Activated T-helper 2 cell treated with anti-CD3 and anti-CD28 coated beads, Interferon-gamma antibody, Interleukin-2, Interleukin-4, amounts not matched to agents 10 μg/mL and 5 μg/mL and 100 μg/mL, durations not matched to agents 14 hours and 24 hours and 36 hours (primary cell): ENCODE measurements at regions not wholly inside any gene's neighbourhood (a gene's known extent, or its start where the extent isn't known, plus 50 kb on each side); places are given as distances from the start of the nearest gene placed in this dataset.

Source experiments
- DNase-seq: peaks from one replicate; pipeline ENCODE4 v3.0.0; 2021; ENCODE audit warnings: low spot score
- H3K27ac Mint-ChIP-seq: one replicate; pipeline ENCODE4 v1.8.0; 2021; ENCODE audit warnings: mixed read lengths
- H3K27me3 Mint-ChIP-seq: one replicate; pipeline ENCODE4 v1.8.0; 2021; ENCODE audit warnings: low read depth, mixed read lengths
- H3K36me3 Mint-ChIP-seq: one replicate; pipeline ENCODE4 v1.8.0; 2021; ENCODE audit warnings: low read depth, mixed read lengths
- H3K4me1 Mint-ChIP-seq: one replicate; pipeline ENCODE4 v1.8.0; 2021; ENCODE audit warnings: low read depth, mixed read lengths
- H3K4me3 Mint-ChIP-seq: one replicate; pipeline ENCODE4 v1.8.0; 2021; ENCODE audit warnings: low read depth, mild to moderate bottlenecking, moderate library complexity, mixed read lengths
- H3K9me3 Mint-ChIP-seq: one replicate; pipeline ENCODE4 v1.8.0; 2021; ENCODE audit warnings: mixed read lengths
- intact Hi-C: fragments of 100-400 bp; cut with micrococcal nuclease; formaldehyde crosslinking; loops from one replicate; pipeline ENCODE4 v1.15.1; 2023

DNA sequence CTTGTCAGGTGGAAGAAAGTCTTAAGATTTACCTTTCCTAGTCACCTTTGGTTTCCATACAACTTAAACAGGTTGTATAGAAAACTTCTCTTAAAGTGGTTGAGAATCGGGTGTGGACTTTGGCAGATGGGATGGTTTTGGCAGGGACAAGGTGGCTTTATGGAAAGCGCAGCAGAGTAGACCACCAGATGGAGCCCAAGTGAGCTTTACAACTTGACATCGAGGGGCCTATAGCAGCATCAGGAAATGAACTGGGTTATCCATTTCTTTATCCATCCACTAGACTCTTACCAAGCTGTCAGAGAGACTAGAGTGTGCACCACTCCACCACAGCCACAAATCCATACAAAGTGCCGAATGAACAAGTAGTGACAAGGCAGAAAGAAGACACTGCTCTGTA is 85.3 kb upstream of the MBNL1 start:
- Mint-ChIP-seq H3K4me1 (peaks cover 39% of the 10 kb centered on the region), H3K36me3 (no peaks in the 10 kb centered on the region), H3K27ac (no peak overlapping the region), H3K4me3 (no peak overlapping the region), H3K9me3 (no peaks in the 10 kb centered on the region), H3K27me3 (no peaks in the 10 kb centered on the region)
- intact Hi-C loops: loop anchor here (5.0 kb wide), 1 partner anchor 289 kb away; no protein-coding TSS in a partner anchor
- no peak for DNase-seq

DNA sequence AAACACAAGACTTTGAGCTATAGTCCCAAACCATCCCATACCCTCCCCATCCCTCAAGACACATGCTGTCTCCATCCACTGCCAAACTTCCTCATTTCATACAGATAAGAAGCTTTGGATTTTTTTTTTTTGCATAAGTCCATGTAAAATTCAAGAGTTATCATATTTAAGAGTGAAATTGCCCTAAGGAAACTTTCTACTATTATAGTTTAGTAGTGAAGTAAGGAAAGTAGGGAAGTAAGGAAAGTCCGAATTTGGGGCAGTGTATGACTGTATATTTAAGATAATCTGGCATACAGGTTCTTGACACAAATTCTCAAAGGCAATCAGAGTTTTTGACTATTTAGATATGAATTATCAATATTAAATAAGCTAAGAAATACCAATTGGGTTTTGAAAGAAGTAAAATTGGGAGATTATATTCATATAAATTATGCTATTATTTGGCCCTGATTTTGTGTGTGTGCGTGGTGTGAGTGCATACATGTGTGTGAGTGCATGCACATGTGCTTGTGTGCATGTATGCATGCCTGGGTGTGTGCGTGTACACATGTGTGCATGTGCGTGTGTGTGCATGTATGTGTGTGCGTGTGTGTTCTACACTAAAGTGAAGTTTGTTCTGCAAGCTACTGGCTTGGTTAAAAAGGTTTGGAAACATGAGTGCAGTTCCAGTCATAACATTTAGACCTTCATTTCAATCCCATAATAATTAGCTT is 83.6 kb upstream of the MBNL1 start:
- Mint-ChIP-seq H3K36me3 (no peaks in the 10 kb centered on the region), H3K9me3 (no peaks in the 10 kb centered on the region), H3K27me3 (no peaks in the 10 kb centered on the region), H3K4me3 (no peak overlapping the region), H3K4me1 (peaks cover 42% of the 10 kb centered on the region), H3K27ac (no peak overlapping the region)
- intact Hi-C loops: loop anchor here (5.0 kb wide), 1 partner anchor 287 kb away; no protein-coding TSS in a partner anchor
- DNase-seq: no peak

DNA sequence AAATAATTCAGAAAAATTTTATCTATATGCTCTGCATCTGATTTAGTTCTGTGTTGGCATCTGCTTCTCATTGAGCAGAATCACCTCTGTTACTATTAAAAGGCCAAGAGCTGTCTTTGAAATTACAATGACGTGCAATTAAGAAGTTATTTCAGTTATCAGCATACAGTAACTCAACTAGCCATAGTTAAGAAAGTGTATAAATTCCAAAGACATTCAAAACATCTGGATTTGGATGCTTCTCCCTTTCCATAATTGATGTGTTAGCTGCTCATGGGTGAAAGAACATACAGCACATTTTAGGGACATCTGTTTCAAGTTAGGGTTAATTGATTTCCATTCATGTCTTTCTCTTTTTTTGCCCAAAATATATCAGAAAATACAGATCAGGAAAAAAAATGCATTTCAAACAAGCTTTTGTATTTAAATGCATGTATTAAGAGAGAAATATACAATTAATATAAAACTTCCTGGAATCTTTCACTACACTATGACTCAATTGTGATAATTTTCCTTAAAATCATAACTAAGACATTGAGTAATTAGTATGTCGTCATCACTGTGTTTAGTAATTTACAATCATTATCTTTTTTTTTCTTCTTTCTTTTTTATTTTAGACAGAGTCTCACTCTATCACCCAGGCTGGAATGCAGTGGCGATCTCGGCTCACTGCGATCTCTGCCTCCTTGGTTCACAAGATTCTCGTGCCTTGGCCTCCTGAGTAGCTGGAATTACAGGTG is 82.7 kb upstream of the MBNL1 start:
- Mint-ChIP-seq H3K36me3 (no peaks in the 10 kb centered on the region), H3K9me3 (no peaks in the 10 kb centered on the region), H3K4me3 (no peak overlapping the region), H3K4me1 (peaks cover 49% of the 10 kb centered on the region), H3K27me3 (no peaks in the 10 kb centered on the region), H3K27ac (no peak overlapping the region)
- intact Hi-C loops: no loop called here
- no peak for DNase-seq

DNA sequence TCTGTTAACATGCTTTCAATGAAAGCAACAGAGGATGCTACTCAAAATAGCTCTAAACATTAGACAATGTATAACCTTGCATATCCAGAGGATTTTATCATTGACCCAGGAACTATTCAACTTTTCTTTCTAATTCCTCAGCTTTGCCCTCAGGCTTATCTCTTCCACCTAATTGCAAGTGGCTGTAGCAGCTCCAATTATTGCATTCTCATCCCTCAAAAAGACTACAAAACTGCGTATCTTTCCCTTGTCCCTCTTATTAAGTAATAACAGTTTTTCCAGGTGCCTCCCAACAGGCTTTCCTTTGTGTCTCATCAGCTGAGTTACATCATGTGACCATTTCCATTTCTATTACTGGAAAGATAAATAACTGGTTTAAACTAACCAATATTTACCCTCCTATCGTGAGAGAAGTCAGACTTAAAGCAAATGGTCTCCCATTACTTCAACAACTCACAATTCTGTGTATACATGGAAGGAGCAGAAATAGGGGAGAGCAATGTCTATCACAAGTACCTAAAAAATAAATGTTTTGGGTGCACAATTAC is 78.0 kb upstream of the MBNL1 start:
- intact Hi-C loops: loop anchor here (5.0 to 10.0 kb wide), 3 partner anchors 252 to 1456 kb away; no protein-coding TSS in a partner anchor
- Mint-ChIP-seq H3K4me1 (peaks cover 58% of the 10 kb centered on the region), H3K9me3 (no peaks in the 10 kb centered on the region), H3K27ac (peak overlapping the region; percentile 2), H3K36me3 (no peaks in the 10 kb centered on the region), H3K4me3 (no peak overlapping the region), H3K27me3 (no peaks in the 10 kb centered on the region)
- DNase-seq: no peak

DNA sequence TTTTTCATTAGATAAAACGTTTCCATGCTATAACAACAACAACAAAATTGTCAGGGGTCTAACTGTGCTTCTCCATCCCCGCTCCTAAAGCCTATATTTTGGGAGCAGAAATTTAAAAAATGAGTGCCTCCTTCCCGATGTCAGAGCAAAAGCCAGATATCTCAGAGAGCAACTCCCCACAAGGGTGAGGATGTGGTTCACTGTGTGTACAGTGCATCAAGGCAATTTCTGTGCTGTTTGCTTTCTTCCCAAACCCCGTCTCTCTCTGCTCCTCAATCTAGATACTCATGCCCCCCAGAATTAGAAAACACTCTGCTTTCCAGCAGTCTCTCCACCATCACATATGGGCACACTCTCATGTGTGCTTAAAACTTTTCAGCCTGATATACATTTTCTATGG is 76.7 kb upstream of the MBNL1 start:
- Mint-ChIP-seq H3K36me3 (no peaks in the 10 kb centered on the region), H3K4me1 (peaks cover 67% of the 10 kb centered on the region), H3K27ac (peak overlapping the region; percentile 47), H3K27me3 (no peaks in the 10 kb centered on the region), H3K4me3 (peak overlapping the region; percentile 48), H3K9me3 (no peaks in the 10 kb centered on the region)
- no peak for DNase-seq
- intact Hi-C loops: loop anchor here (2.0 to 10.0 kb wide), 5 partner anchors 17 to 1457 kb away; no protein-coding TSS in a partner anchor

DNA sequence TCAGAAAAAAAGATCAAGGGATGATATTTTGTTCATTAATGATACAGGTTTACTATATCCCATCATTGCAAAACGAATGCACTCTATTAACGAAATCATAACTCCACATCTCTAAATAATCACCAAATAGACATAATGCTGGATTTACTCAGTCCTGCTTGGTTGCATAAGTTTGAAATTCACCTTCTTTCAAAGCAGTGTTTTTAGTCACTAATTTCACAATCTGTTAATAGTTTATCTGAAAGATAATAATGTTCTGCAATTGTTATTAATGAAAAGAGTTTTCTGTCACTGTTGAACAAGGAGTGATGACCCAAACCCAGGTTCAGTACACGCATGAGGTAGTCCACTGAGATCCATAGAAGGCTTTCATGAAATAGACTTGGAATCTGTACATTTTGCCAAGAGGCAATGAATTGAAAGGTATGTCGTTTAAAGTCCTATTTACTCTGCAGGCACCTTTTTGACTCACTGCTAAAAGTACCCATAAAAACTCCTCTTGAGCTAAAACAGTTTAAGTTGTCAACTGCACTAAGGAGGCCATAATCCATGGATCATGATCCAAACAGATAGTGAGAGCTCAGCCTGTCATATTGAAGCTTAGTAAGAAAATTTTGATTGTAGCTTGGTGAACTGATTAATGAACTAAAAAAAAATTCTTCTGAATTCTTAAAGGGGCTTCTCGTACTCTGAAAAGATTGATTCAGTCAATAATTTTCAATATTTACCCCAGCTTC is 75.6 kb upstream of the MBNL1 start:
- Mint-ChIP-seq H3K36me3 (no peaks in the 10 kb centered on the region), H3K27ac (peak overlapping the region; percentile 89), H3K4me1 (peaks cover 75% of the 10 kb centered on the region), H3K4me3 (peak overlapping the region; percentile 69), H3K9me3 (no peaks in the 10 kb centered on the region), H3K27me3 (no peaks in the 10 kb centered on the region)
- no peak for DNase-seq
- intact Hi-C loops: loop anchor here (2.0 to 10.0 kb wide), 5 partner anchors 16 to 1458 kb away; no protein-coding TSS in a partner anchor

DNA sequence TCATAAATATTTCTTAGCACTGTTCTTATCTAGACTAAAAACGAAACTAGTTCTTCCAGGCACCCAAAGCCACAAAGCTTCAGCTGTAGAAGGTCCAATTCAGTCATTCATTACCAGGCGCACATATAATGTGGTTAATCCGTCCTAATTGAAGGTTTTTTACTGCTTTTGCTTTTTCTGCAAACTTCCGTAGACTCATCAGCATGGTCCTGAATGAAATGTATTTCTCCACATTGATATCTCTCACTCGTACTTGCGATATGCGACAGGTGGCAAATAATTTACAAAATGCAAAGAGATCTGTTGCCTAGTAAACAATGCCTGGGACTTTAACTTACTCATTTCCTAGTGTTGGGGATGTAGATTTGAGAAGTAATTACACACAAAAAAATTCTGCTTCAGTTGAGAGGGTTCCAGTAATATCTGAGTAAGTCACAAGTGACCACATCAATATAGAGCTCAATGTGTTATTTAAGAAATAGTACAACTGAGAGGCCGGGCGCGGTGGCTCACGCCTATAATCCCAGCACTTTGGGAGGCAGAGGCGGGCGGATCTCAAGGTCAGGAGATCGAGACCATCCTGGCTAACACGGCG is 75.0 kb upstream of the MBNL1 start:
- intact Hi-C loops: loop anchor here (2.0 to 10.0 kb wide), 5 partner anchors 15 to 1459 kb away; no protein-coding TSS in a partner anchor
- peak; percentile 29 for DNase-seq
- no peaks in the 10 kb centered on the region for H3K36me3 Mint-ChIP-seq
- H3K9me3 Mint-ChIP-seq: no peaks in the 10 kb centered on the region
- peaks cover 75% of the 10 kb centered on the region for H3K4me1 Mint-ChIP-seq
- H3K27ac Mint-ChIP-seq: peak overlapping the region; percentile 89
- peak overlapping the region; percentile 69 for H3K4me3 Mint-ChIP-seq
- H3K27me3 Mint-ChIP-seq: no peaks in the 10 kb centered on the region

DNA sequence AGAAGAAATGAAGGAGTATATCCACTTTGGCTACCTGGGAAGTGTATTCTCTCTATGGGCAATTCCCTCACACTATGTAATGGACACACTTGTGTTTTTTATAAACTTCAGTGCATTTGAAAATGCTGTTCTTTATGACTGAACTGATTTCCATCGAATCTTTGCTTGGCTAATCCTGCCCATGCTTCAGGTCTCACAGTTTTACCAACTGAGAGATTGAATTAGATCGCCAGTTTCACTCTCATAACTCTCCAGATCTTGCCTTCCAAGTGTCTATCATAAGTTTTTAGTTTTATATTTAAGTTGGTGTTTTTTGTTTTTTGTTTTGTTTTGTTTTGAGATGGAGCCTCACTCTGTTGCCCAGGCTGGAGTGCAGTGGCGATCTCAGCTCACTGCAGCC is 73.5 kb upstream of the MBNL1 start:
- H3K4me1 Mint-ChIP-seq: peaks cover 78% of the 10 kb centered on the region
- intact Hi-C loops: loop anchor here (10.0 kb wide), 1 partner anchor 1460 kb away; no protein-coding TSS in a partner anchor
- H3K27me3 Mint-ChIP-seq: no peaks in the 10 kb centered on the region
- DNase-seq: no peak
- H3K27ac Mint-ChIP-seq: peak overlapping the region; percentile 89
- H3K9me3 Mint-ChIP-seq: no peaks in the 10 kb centered on the region
- H3K4me3 Mint-ChIP-seq: peak overlapping the region; percentile 37
- H3K36me3 Mint-ChIP-seq: no peaks in the 10 kb centered on the region

DNA sequence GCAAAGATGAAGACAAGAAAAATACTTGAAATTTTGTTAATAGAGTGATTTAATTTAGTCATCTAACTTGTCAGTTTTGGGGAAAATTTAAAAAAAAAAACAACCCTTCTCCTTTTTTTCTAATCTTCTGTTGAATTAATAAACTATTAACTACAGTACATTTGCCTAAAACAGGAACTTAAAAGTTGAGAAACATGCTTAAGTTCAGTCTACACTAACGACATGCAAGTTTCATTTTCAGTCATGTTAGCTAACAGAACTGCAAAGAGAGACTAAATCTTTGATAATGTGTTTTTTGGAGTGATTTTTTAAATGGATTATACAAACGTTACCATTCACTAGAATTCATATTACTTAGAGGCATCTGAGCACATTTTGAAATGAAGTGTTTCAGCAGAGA is 71.9 kb upstream of the MBNL1 start:
- Mint-ChIP-seq H3K4me1 (peaks cover 78% of the 10 kb centered on the region), H3K4me3 (peak overlapping the region; percentile 80), H3K27ac (peak overlapping the region; percentile 98), H3K36me3 (no peaks in the 10 kb centered on the region), H3K27me3 (no peaks in the 10 kb centered on the region), H3K9me3 (no peaks in the 10 kb centered on the region)
- DNase-seq: no peak
- intact Hi-C loops: loop anchor here (1.0 to 10.0 kb wide), 3 partner anchors 48 to 1462 kb away; no protein-coding TSS in a partner anchor

DNA sequence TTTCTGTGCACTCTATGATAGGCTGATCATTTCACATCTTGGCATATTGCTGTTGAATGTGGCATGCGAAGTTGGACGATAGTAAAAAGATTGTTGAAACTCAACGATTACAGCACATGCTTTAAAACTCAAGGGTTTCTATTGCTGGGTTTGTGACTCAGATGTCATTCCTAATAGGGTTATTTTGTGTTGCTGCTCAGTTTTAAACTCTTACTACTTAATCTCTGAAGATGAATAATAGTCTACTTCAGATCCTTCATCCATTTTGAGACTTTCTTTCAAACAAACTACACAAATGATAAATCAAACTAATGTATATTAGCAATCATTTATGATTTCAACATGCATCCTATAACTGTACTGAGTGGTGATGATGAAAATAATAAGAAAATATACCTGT is 71.3 kb upstream of the MBNL1 start:
- Mint-ChIP-seq H3K27me3 (no peaks in the 10 kb centered on the region), H3K4me1 (peaks cover 74% of the 10 kb centered on the region), H3K9me3 (no peaks in the 10 kb centered on the region), H3K36me3 (no peaks in the 10 kb centered on the region), H3K4me3 (peak overlapping the region; percentile 74), H3K27ac (peak overlapping the region; percentile 98)
- intact Hi-C loops: loop anchor here (1.0 to 10.0 kb wide), 3 partner anchors 47 to 1463 kb away; no protein-coding TSS in a partner anchor
- no peak for DNase-seq

DNA sequence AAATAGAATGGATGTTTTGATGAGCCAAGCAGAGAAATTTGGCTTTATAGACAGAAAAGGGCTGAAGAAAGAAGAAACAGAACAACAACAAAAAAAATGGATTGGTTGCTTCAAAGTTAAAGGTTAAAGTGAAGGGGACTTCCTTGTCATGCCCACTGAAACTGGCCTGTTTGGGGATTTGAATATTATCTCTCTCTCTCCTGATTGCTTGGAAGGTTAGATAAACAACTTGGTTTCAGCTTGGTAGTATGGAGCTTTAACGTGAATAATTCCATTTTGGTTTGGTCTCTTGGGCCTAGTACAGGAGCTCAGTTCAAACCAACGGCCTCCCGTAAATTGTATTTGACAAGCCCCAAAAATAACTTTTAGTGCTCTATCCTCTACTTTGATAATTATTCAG is 70.8 kb upstream of the MBNL1 start:
- DNase-seq: no peak
- Mint-ChIP-seq H3K4me1 (peaks cover 75% of the 10 kb centered on the region), H3K9me3 (no peaks in the 10 kb centered on the region), H3K27ac (peak overlapping the region; percentile 98), H3K4me3 (peak overlapping the region; percentile 74), H3K27me3 (no peaks in the 10 kb centered on the region), H3K36me3 (no peaks in the 10 kb centered on the region)
- intact Hi-C loops: loop anchor here (1.0 to 10.0 kb wide), 5 partner anchors 46 to 1463 kb away; no protein-coding TSS in a partner anchor

DNA sequence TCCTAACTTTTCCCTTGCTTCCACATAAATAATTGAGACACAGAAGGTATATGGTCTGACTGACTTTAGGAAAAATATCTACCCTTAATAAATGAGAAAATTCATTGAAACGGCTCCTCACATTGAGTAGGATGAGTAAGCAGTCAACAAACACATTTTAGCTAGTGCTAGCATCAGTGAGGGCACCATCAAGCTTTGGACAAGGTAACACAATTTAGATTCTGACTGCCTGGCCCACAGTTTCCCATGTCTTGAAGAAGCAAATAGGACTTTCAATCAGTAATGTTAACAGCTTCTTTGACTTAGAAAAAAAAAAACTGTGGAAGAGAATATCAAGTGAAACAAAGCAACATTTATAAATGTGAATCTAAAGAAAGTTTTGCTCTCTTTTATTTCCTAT is 70.1 kb upstream of the MBNL1 start:
- H3K27ac Mint-ChIP-seq: peak overlapping the region; percentile 98
- DNase-seq: no peak
- intact Hi-C loops: loop anchor here (1.0 to 10.0 kb wide), 4 partner anchors 11 to 1464 kb away; no protein-coding TSS in a partner anchor
- H3K4me3 Mint-ChIP-seq: peak overlapping the region; percentile 74
- no peaks in the 10 kb centered on the region for H3K9me3 Mint-ChIP-seq
- H3K36me3 Mint-ChIP-seq: no peaks in the 10 kb centered on the region
- H3K4me1 Mint-ChIP-seq: peaks cover 75% of the 10 kb centered on the region
- no peaks in the 10 kb centered on the region for H3K27me3 Mint-ChIP-seq
